NCI-H1417 treated with DMSO at 0.1 percent for 48 hours (cell line): ENCODE measurements at regions not wholly inside any gene's neighbourhood (a gene's known extent, or its start where the extent isn't known, plus 50 kb on each side); places are given as distances from the start of the nearest gene placed in this dataset.

Experiments
- DNase-seq: peaks from one replicate; lab custom pipeline; 2025; lab: John Stamatoyannopoulos, UW

DNA sequence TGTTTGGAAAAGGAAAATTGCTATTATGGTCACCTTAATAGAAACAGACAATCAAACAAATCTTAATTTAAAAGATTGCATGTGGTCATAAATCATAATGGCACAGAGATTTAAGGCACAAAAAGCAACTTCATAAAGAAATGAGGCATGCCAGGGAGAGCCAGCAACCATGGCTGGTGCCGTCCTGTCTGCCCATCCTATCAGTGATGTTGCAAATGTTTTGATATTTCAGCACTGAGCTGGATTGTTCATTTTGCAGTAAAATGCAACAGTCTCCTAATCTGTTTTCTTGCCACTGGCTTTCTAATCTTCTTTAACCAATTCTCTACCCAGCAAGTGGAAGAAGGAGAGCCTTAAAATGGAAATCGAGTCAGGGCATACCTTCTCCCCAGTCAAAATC lies 249.8 kb downstream of the SAMD5 start:
- no peak for DNase-seq

DNA sequence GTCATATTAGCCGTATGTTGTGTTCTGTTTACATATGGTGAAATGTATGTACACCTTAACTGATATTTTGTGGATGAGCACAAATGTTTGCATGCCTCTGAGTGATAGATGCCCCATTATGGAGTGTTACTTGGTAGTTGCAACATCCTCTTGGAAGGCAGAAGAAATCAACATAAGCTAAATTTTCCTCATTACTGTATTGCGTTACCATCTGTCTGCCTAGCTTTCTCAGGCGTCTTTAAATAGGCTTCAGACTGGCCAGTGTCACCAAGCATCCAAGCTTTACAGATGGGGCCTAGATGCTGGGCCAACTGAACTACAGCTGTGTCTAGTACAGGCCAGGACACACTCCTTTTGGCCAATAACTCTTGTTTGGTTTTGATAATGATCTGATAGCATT lies 250.6 kb downstream of the SAMD5 start:
- no peak for DNase-seq

DNA sequence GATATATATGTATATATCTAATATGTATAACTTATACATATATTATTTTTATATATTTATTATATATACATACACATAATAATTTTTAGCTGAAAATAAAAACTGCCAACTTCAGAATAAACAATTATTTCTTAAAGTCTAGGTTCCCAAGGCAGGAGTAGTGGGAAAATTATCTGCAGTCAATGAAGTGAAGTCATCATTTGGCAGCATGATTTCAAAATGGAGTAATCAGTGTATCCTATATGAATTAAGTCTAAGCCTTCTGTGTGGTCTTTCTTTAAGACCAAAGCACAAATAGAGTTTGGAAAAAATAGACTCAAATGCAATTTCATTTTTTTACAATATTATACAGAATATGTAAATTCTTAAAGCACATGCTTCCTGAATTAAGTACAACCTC lies 251.0 kb downstream of the SAMD5 start:
- no peak for DNase-seq

DNA sequence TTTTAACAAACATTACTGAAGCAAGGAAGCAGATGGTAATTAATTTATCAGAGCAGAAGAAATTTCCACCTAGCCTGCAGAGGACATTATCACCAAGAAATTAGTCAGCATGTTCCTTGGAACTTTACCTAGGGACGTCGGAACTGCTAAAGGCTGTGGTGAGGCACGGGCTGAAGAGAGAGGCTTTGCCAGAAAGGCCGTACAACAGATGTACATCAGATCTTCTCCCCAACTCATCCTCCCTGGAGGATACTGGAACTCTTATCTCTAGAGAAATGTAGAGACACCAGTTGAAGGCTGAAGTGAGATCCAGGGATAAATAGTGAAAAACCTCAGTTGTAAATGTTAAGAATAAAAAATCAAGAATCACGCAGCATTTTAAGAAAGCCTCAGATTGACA lies 257.1 kb downstream of the SAMD5 start:
- no peak for DNase-seq

DNA sequence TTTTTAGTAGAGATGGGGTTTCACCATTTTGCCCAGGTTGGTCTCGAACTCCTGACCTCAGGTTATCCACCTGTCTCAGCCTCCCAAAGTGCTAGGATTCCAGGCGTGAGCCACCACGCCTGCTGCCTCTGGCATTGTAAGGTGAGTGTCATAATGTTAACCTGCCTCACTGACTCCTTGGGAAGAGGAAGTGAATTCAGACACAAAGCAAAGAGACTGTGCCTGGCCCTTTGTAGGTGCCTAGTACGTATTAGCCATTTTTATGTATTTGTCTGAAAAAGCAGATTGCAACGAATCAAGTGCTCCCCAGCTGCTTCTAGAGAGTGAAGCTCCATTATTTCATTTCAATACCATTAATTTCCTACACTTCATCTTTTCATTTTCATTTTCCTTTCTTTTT lies 260.5 kb downstream of the SAMD5 start:
- no peak for DNase-seq

DNA sequence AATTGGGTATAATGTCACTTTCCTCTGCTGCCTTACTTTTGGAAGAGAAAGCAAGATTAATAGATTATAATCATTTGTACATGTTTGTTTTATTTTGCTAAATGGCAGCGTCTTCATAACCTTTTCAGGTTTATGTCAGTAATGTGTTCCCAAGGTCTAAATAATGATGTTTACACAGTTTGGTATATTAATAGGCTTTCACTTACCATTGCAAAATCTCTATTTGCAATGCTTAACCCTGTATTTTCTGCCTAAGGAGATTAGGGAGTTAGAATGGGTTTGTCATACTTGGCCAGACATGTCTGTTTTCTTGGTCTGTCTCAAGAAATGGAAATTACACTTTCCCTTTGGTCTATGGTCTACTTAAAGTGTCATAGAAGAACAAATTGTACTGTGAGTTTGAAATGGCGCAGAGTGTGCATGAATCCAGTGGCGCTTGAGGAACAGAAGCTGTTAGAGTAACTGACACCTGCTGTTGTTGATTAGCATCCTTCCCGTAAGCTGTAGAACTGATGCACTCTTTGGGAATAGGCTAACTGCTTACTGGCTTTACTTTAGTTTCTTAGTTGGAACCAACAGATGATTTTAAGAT lies 261.1 kb downstream of the SAMD5 start:
- peak; percentile 45 for DNase-seq

DNA sequence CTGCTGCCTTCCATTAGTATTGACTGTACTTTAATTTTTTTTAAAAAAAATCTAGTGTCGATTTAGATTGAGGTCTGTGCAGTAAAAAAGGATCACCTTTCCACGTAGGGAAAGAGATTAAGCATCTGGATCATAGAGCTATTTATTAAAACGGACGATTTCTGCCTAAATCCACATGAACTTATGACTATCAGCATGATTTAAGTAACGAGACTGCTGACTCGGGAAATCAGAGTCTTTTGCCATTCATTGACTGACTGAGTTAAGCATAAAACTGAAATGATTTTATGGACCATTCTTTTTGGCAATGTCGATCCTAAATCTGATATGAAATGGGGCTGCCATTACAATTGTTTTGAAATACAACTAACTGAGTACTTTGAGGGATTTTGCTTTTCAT lies 261.7 kb downstream of the SAMD5 start:
- DNase-seq, result no peak

DNA sequence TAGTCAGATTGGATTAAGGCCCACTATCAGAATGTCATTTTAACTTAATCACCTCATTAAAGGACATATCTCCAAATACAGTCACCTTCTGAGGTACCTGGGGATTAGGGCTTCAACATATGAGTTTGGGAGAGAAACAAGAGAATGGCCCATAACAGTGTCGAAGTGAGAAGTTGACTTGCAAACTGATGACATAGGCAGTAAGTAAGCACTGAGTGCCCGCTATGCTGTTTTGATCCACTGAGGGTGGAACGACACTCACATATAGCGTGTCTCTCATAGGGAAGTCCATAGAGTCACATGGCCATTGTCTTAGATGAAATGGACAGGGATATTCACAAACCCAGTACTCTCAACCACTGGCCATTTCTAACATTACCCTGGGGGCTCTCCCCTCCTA lies 264.2 kb downstream of the SAMD5 start:
- no peak for DNase-seq

DNA sequence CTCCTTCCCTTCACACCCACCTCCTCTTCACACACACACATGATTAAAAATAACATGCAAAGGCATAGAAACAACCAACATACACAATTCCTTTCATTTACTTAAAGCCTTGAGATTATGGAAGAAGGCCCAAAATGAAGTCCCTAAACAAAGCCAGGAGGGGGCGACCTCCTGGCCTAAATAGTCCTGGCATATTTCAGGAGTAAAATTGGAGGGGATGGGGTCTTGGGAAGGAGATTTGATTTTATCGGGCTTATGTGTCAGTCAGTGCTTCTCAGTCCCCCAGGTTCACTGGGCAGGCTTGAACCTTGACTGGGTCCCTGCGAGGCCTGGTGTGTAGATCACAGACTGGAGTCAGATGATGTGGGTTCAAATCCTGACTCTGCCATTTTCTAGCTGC lies 266.4 kb downstream of the SAMD5 start:
- no peak for DNase-seq

DNA sequence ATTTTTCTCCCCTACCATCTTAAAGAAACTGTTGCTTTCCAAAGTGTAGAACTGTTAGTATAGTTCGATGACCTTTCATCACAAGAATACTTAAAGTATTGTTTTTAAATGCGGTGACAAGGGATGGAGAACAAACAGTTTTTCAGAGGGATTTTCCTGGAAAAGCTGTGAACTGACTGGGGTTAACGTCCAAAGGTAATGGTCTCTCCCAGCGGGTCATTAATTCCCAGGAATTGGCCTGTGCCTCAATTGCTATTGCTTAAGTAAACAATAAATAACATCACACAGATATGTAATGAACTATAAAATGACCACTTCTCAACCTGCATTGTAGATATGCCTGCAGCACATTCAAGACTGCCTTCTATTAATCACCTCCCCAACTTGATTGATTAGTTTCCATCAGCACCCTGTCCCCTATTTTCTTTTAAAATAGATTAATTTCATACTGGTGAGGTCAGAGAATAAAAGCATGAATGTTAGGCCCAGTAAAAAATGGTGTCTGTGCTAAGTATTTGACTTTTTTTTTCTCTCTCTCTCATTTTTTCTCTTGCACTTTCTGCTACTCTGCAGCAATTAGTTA lies 268.2 kb downstream of the SAMD5 start:
- DNase-seq, result no peak

DNA sequence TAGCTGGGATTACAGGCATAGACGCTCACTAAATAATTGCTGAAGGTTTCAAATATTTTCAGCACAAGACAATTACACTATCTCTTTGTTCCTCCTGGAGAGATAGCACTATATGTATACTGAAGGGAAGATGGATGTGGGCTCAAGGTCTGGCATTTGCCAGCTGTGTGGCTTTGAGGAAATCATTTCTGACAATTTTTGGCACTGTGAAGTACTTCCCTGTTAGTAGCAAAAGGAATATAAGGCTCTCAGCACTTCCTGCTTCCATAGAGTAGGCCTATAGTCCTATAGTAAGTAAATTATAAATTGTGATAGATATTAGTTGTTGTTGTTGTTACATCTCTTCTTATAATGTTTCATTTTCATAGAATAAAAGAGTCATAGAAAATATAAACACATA lies 271.1 kb downstream of the SAMD5 start:
- no peak for DNase-seq

DNA sequence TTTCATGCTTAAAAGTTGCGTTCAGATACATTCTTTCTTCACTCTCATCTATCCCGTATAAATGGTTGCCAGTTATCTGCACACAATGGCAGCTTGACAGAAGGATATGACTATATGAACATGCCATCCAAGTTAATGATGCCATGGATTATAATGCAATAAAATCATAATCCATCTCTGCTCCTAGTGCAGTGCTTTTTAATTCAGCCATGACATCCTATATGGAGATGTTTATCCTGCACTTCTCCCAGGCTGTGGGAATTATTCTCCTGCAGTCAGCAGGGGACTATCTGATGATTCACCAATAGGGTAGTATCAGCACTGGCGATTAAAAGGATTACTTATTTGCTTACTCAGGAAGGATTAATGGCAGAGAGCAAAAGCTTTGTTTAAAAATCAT lies 273.8 kb downstream of the SAMD5 start:
- no peak for DNase-seq

DNA sequence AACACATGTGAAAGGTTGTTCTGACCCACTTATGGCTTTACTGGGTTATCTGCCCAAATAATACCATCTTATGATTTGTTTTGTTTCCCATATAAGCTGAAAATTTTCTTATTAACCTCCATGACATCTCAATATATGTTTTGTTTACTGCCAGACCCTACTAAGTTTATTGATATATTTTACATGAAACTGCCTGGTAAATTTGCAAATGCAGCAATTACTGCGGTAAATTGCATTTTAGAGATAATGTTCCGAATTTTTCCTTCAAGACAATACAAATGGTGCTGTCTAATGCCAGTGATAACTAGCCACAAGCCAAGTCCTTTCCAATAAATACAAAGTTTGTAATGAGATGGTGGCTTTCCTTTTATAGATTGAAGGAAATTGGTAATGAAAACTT lies 275.9 kb downstream of the SAMD5 start:
- DNase-seq, result no peak

DNA sequence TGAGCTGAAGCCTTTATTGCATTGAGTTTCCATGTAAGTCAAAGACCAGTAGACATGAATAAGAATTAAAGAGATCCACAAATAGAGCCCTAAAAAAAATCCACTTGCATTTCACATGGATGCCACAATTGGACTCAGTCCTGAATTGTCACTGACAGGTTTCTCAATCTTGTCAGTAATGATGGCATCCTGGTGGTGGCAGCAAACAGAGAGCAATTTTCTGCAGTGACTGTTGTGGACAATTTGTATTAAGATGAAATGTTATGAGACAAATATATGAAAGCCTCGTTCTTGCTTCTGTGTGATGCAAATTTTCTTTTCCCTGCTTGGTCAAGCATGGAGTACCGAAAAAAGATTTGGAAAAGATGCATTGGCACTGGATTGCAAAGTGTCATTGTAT lies 278.9 kb downstream of the SAMD5 start:
- no peak for DNase-seq

DNA sequence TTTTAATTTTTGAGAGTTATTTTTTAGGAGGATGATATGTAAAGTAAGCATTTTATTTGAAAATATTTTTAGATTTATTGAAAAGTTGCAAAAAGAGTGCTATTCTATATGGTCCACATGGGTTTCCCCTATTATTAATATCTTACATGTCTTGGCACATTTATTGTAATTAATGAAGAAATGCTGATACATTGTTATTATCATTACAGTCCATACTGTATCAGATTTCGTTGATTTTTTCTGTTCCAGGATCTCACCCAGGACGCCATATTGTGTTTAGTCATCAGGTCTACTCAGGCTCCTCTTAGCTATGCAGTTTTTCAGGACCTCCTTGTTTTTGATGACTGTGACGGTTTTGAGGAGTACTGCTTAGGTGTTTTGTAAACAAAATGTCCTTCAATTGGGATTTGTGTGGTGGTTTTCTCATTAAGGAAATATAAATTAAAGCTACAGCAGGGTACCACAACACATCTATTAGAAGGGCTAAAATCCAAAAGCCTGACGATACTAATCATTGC lies 281.0 kb downstream of the SAMD5 start:
- DNase-seq, result no peak

DNA sequence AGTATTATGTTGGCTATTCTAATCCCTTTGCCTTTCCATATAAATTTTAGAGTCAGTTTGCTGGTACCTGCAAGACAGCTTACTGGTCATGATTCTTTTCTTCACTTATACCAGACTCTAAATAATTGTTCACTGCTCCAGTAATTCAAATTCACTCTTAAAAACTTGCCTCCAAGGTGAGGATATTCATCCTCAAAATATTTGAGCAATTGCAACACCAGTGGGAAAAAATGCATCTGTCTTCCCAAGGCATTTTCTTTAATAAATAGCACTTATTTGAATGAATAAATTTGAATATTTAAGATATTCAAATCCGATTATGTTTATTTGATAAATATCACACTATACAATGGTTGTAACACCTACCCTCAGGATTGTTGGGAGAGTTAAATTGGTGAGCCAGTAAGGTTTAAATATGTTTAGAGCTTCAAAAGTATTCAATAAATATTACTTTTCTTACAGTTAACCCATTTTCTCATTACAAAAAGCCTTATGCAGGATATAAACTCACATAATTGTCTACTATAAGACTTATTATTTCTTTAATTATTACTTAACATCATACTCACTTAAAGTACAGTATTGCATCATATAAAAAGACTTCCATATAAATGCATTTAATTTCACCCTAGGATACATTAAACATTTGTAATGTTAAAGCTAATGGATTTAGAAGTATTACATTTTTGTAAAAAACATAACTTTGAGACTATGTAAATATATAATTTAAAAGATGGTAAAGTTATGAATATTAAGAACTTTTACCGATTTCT lies 285.6 kb downstream of the SAMD5 start:
- no peak for DNase-seq

DNA sequence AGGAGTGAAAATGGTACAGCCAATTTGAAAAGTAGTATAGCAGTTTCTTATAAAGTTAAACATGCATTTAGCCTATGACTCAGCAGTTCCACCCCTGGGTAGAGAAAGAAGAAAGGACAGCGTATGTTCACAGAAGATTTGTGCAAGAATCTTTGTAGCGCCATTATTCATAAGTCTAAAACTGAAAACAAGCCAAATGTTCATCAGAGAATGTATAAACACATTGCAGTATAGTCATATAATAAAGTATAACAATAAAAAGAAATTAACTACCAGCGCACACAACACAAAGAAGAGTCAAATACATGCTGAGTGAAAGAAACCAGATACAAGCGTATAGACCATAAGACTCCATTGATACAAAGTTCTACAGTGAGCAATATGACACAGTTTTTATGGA lies 294.0 kb downstream of the SAMD5 start:
- no peak for DNase-seq

DNA sequence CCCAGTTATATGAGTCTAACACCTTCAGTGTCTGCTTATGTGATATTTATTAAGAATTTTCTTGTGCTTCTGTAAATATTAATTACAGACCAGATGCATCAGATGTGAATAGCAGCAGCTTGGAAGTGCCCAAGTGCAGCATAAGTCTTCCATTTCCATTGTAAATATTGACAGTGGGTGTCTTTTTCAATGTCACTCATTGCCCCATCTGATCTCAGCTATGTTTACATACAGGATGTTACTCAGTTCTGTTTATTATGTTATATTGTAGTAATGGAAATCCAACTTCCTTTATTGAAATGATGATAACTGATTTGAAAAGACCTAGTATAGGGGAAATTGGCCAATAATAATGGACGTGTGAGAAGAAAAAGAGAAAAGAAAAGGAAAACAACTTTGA lies 296.7 kb downstream of the SAMD5 start:
- DNase-seq, result no peak

DNA sequence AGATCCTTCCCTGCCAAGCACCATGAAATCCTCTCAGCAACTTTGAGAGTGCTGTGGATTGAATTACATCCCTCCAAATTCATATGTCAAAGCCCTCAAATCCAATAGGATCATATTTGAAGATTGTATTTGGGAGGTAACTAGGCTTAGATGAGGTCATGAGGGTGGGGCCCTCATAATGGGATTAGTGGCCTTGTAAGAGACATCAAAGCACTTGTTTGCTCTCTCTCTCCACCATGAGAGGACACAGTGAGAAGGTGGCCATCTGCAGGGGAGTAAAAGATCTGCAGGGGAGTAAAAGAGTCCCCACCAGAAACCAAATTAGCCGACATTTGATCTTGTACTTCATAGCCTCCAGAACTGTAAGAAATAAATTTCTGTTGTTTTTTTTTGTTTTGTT lies 298.2 kb downstream of the SAMD5 start:
- DNase-seq, result no peak

DNA sequence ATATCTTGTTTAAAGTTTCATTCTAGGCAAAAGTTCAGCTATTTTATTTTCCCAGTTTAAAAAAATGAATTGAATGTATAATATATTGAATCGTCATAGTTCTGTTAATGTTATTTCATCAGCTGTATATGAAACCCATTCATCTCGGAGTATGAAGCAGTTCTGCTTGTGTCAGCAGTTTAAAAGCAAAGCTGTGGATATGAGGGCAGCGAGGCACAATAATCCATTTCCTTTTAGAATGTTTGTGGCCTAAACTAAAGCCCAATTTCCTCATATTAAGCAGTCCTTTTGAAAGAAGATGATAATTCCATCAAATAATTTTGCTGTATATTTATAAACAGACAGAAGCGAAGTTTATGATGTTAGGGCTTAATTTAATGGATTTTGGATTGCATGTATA lies 300.1 kb downstream of the SAMD5 start:
- no peak for DNase-seq

DNA sequence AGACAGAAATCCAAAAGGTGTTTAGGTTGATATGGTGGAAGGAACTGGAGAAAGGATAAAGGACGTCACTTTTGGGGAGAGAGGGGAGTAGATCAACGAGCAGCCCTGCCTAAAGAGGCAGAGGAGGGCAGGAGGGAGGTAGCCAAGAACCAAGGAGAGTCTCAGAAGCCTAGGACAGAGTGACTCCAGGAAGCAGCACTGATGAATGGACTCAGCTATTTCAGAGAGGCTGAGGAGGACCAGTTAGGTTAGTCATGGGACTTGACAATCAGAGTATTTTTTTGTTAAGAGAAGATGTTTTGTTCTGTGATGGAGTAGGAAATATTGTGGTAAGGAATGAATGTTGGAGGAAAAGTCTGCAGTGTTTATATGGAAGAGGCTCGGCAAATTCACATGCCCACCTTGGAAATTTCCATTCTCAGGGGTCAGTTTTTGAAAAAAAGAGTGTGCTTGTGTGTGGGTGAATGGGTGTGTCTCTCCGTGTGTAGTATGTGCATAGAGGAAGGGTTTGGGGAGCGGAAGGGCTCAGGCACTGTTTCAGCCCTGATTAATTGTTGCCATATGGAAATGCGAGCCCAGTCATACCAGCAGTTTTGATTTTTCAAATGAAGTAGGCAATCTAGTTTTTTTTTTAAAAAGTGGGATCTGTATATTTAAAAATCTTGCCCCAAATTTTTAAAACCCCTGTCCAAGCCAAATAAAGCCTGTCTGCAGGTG lies 303.6 kb downstream of the SAMD5 start:
- DNase-seq, result no peak

DNA sequence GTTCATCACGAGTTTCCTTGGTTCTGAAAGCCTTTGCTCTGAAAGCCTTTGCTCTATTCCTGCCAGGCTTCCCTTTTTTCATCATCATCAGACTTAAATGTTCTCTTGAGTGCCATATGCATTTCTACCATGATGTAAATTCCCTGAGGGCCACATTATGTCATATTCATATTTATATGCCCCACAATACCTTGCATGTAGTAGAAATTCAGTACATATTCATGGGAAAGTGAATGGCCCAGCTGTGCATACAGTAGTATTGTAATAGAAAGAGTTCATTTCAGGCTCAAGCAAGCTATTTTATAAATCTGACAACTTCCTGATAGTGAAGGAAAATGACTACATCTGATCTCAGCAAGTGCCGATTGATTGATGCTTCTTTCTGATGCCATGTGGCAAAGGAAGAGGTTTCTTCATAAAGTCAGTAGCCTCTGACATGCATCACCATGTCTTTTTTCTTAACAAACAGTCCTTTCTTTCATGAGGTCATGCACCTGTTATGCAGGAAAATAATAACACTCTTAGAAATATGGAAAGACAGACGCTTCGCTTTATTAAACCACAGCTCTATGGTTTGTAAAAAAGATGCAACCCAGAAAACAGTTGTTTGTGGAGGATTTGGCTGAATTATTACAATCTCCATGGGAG lies 308.7 kb downstream of the SAMD5 start:
- no peak for DNase-seq
